GM19025 (cell line): ENCODE measurements at regions not wholly inside any gene's neighbourhood (a gene's known extent, or its start where the extent isn't known, plus 50 kb on each side); places are given as distances from the start of the nearest gene placed in this dataset.
"Not testable (repeated sequence)": the region's sequence is repeated elsewhere in the genome, so short reads cannot be mapped to it uniquely, and the experiment has no call there.

Experiments
- ATAC-seq: cut with Tn5 transposase; IDR thresholded peaks from one replicate; pipeline ENCODE4 v1.9.1; 2021; ENCODE audit warnings: mild to moderate bottlenecking, low read depth, moderate library complexity; ENCODE audit not compliant: unreplicated experiment

GRCh38 chr1:90864681-90865080 lies 147.6 kb upstream of the BARHL2 start:
- ATAC-seq: no peak

DNA sequence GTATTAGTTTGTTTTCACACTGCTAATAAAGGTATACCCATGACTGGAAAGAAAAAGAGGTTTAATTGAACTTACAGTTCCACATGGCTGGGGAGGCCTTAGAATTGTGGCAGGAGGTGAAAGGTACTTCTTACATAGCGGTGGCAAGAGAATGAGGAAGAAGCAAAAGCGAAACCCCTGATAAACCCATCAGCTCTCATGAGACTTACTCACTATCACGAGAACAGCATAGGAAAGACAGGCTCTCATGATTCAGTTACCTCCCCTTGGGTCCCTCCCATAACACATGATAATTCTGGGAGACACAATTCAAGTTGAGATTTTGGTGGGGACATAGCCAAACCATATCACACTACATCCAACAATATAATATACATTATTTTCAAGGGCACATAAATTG lies 145.7 kb upstream of the BARHL2 start:
- no peak for ATAC-seq

GRCh38 chr1:90861421-90861820 lies 144.3 kb upstream of the BARHL2 start:
- ATAC-seq: not testable (repeated sequence)

- ATAC-seq: no peak
Observed at GRCh38 chr1:90856463-90857007, 139.4 kb upstream of the BARHL2 start.

DNA sequence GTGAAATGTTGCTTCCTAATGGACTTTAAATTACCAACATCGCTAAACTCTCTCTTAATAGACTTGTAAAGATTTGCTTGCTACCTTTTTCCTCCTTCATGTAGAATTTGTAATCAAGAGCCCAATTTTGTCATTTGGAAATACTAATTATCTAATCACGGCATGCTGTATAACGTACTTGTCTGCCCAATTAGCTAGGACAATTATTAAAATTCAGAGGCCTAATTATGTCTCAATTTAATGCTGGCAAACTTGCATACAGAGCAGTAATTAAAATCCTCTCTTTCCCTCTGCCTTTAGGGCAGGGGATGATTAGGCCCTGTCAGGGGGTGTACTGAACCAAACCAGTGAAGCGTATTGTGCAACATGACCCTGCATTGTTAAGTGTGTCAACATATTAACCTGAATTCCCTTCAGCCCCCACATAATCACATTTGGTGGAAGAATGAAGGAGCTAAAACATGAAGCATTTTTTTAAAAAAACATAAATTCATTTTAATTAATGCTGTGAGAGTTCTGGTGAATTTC lies 137.4 kb upstream of the BARHL2 start:
- ATAC-seq: no peak

GRCh38 chr1:90851711-90852050 lies 134.6 kb upstream of the BARHL2 start:
- ATAC-seq: no peak

GRCh38 chr1:90850898-90851710 lies 134.0 kb upstream of the BARHL2 start:
- peak; percentile 99 for ATAC-seq

DNA sequence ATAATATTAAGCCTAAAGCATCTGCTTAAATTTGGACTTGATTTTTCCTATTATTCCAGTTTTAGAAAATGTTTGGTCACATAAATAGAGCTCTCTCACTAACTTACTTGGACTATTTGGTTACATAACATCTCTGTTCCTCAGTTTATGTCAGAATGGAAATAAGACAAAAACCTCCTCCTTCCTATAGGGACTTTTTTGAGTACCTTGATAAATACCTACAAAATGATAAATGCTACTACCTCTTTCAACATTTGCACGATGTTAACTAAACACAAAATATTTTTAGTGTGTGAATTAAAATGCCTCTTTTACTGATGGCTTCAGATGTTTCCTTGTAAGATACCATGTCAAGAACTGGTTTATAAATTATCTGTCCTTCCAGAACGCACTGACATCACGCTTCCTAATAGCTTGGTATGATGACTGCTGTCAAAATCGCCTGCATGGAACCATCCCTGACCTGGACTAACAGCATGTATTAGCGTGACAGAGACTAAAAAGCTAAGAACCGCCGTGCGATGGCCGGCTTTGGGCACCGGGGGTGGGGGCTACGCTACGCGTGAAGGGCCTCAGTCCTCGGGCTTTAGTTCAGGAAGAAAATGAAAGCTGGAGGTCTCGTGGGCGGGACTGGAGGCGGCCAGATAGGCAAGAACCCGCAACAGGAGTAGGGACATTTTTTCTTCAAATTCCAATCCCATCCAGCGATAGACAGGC lies 133.2 kb upstream of the BARHL2 start:
- no peak for ATAC-seq

DNA sequence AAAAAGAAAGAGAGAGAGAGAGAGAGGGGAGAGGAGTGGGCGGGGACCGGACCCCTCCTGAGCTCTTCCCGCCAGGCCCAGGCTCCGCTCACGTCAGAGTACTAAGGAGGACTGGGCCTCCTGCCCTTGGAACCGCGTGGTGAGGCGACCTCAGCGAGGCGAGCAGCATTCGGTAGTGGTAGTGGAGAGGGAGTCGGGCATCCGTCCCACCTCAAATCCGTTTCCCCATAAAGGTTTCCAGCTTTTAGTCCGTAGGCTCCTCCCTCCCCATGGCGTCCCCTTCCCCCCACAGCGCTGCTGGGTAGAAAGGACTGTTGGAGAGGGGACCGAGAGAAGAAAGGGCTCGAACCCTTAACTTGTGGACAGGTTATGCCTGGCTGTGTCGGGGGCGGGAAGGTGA lies 124.4 kb upstream of the BARHL2 start:
- ATAC-seq: no peak

- no peak for ATAC-seq
Observed at GRCh38 chr1:90840352-90840751, 123.2 kb upstream of the BARHL2 start.

DNA sequence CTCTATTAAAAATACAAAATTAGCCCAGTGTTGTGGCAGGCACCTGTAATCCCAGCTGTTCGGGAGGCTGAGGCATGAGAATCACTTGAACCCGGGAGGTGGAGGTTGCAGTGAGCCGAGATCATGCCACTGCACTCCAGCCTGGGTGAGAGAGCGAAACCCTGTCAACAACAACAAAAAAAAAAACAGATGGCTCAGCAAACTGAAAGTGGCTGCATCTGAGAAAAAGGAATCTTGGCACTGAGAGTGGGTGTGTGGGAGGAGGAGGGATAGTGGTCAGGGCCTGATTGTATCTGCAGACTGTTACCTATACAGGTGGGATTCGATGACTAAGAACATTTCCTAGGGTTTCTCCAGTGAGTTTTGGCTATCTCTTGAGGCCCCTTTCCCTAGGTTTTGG lies 122.2 kb upstream of the BARHL2 start:
- no peak for ATAC-seq

- ATAC-seq: no peak
Observed at GRCh38 chr1:90838720-90839119, 121.6 kb upstream of the BARHL2 start.

DNA sequence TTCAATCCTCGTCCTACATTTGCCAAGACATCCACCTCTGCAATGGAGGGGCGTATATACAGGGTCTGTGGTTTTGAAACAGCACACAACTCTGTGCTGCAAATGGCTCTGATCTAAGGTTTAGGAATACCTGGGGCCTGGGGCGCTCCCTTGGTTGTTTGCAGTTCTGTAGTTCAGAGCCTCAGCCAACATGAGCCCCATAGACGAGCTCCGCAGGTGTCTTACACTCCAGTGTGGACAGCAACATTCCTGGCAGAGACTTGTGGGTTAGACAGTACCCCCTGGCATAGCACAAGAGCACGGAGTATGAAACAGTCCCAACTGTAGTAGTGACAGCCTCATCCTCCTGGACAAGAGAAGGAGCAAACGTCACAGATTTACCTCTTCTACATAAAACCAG lies 120.3 kb upstream of the BARHL2 start:
- no peak for ATAC-seq

DNA sequence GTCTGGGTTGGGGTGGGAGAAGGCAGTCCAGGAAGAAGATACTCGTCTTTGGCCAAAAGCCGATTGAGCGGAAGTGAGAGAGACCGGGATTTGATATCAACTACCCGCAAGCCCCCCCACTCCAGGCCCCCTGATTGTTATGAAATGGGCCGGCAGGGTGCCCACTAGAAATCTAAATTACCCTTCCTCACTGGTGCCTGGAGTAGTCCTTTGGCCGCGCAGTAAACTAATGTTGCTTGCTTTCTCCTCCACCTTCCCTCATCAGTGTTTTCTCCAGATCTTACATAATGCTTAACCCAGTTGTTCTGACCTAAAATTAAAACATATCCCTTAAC lies 119.2 kb upstream of the BARHL2 start:
- ATAC-seq: no peak

GRCh38 chr1:90835661-90836344 lies 118.7 kb upstream of the BARHL2 start:
- no peak for ATAC-seq

DNA sequence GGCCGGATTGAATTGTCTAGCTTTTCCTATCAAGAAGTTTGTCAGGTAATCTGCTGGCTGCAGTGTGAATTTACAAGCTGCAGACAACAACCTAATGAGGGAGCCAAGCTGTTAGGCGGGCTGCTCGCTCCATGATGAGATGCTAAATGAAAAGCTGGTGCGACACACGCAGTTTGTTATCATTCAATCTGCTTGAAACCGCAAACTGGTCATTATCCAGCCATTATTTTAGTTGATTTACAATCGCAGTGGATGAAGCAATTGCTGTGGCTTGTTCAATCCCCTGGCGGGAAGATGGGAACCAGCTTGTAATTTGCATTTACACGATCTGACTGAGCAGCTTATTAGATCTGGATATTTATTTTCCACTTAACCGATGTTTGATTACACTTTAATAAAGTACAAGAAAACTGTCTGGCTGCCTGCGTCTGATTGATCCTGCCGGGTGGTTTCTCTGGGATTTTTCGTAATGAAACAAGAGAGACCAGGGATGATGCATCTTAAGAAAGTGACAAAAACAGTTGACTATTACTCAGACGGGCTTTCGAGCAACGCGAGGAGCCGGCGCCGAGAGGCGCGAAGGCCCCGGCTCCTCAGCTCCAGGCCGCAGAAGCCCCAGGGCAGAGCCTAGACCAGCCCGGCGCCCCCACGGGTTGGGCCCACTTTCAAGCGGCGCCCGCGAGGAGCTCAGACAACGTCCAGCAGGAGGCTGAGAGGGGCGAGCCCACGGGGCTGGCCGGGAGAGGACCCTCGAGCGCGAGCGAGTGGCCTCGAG lies 118.0 kb upstream of the BARHL2 start:
- no peak for ATAC-seq

- no peak for ATAC-seq
Observed at GRCh38 chr1:90834354-90834885, 117.3 kb upstream of the BARHL2 start.

GRCh38 chr1:90833466-90834110 lies 116.5 kb upstream of the BARHL2 start:
- ATAC-seq: no peak

DNA sequence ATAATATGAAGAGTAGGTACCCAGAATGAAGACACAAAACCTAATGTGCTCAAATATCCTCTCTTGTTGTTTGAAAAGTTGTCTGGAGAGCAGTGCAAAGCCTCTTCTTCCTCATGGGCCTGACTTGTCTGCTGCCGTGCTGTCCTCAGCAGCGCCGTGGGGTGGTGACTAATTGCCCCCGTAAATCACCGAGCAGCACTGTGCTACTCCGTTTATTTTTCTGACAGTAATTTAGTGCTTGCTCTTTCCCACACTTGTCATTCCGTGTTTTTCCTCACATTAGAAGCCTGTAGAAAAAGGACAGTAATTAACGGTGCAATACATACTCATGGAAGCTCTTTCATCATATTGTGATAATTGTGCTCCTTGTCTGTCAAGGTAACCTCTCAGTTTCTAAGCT lies 114.8 kb upstream of the BARHL2 start:
- ATAC-seq: no peak

GRCh38 chr1:90826834-90827233 lies 109.7 kb upstream of the BARHL2 start:
- ATAC-seq: no peak
